WTC11 (cell line): ENCODE measurements at regions not wholly inside any gene's neighbourhood (a gene's known extent, or its start where the extent isn't known, plus 50 kb on each side); places are given as distances from the start of the nearest gene placed in this dataset.
"Not testable (repeated sequence)": the region's sequence is repeated elsewhere in the genome, so short reads cannot be mapped to it uniquely, and the experiment has no call there.

Experiments
- ATAC-seq: fragments of 200-7000 bp; cut with Tn5 transposase; 2 replicates; pipeline ENCODE4 v1.10.0; 2021; ENCODE audit warnings: mild to moderate bottlenecking, moderate library complexity
- CTCF ChIA-PET: fragments of 300-600 bp; sonication (Branson Sonifier 250); formaldehyde crosslinking; loops from one replicate; lab custom pipeline; 2021; ENCODE audit warnings: antibody characterized with exemption; lab: Charles Lee
- POLR2A ChIA-PET: fragments of 350-600 bp; sonication (Branson Sonifier 250); formaldehyde crosslinking; loops from one replicate; lab custom pipeline; 2021; ENCODE audit warnings: antibody characterized with exemption; lab: Charles Lee
- DNase-seq: peaks from one replicate; pipeline ENCODE4 v3.0.0; 2021; ENCODE audit warnings: low spot score
- H3K27ac Mint-ChIP-seq: 2 replicates; pipeline ENCODE4 v1.8.0; 2021; ENCODE audit warnings: mixed read lengths
- H3K27me3 Mint-ChIP-seq: 2 replicates; pipeline ENCODE4 v1.8.0; 2021; ENCODE audit warnings: low read depth, mild to moderate bottlenecking, moderate library complexity, mixed read lengths
- H3K36me3 Mint-ChIP-seq: 2 replicates; pipeline ENCODE4 v1.8.0; 2021; ENCODE audit warnings: mixed read lengths
- H3K4me1 Mint-ChIP-seq: 2 replicates; pipeline ENCODE4 v1.8.0; 2022; ENCODE audit warnings: mixed read lengths
- H3K4me3 Mint-ChIP-seq: 2 replicates; pipeline ENCODE4 v1.8.0; 2021; ENCODE audit warnings: mild to moderate bottlenecking, moderate library complexity, mixed read lengths
- H3K9me3 Mint-ChIP-seq: 2 replicates; pipeline ENCODE4 v1.8.0; 2021; ENCODE audit warnings: mixed read lengths
- AR ChIP-seq: fragments of 250-450 bp; sonication (Bioruptor Pico); IDR thresholded peaks from 2 replicates; pipeline ENCODE4 v1.9.0; 2021; ENCODE audit warnings: mild to moderate bottlenecking
- CREM ChIP-seq: sonication (generic); formaldehyde crosslinking; IDR thresholded peaks from 2 replicates; pipeline ENCODE4 v1.8.1; 2022; ENCODE audit warnings: mild to moderate bottlenecking, missing genetic modification reagents, moderate library complexity
- EMX1 ChIP-seq: fragments of 250-450 bp; sonication (Bioruptor Pico); IDR thresholded peaks from 2 replicates; pipeline ENCODE4 v1.8.0; 2021; ENCODE audit warnings: mild to moderate bottlenecking
- ESRRA ChIP-seq: sonication (generic); formaldehyde crosslinking; IDR thresholded peaks from 2 replicates; pipeline ENCODE4 v1.8.1; 2022; ENCODE audit warnings: mild to moderate bottlenecking, missing genetic modification reagents, borderline replicate concordance
- FOXP1 ChIP-seq: sonication (generic); formaldehyde crosslinking; IDR thresholded peaks from 2 replicates; pipeline ENCODE4 v1.8.0; 2022; ENCODE audit warnings: missing genetic modification reagents, mild to moderate bottlenecking, moderate library complexity, borderline replicate concordance
- GABPB1 ChIP-seq: sonication (generic); formaldehyde crosslinking; IDR thresholded peaks from 2 replicates; pipeline ENCODE4 v1.8.1; 2023; ENCODE audit warnings: mild to moderate bottlenecking, missing genetic modification reagents
- HMGA2 ChIP-seq: fragments of 250-450 bp; sonication (Bioruptor Pico); IDR thresholded peaks from 2 replicates; pipeline ENCODE4 v1.4.0; 2021; ENCODE audit warnings: mild to moderate bottlenecking, moderate library complexity
- NFE2L1 ChIP-seq: sonication (generic); formaldehyde crosslinking; IDR thresholded peaks from 2 replicates; pipeline ENCODE4 v1.8.1; 2023; ENCODE audit warnings: missing genetic modification reagents
- NFYB ChIP-seq: sonication (generic); formaldehyde crosslinking; conservative IDR thresholded peaks from 2 replicates; pipeline ENCODE4 v1.8.0; 2022; ENCODE audit warnings: low read depth, missing genetic modification reagents
- SP1 ChIP-seq: sonication (generic); formaldehyde crosslinking; conservative IDR thresholded peaks from 2 replicates; pipeline ENCODE4 v1.8.1; 2022; ENCODE audit warnings: missing genetic modification reagents
- TCF7 ChIP-seq: sonication (generic); formaldehyde crosslinking; IDR thresholded peaks from 2 replicates; pipeline ENCODE4 v1.8.0; 2022; ENCODE audit warnings: mild to moderate bottlenecking, low read depth, missing genetic modification reagents, moderate library complexity
- ZBTB21 ChIP-seq: sonication (generic); formaldehyde crosslinking; IDR thresholded peaks from 2 replicates; pipeline ENCODE4 v1.8.1; 2023; ENCODE audit warnings: mild to moderate bottlenecking, missing genetic modification reagents, borderline replicate concordance
- ZNF281 ChIP-seq: sonication (generic); formaldehyde crosslinking; IDR thresholded peaks from 2 replicates; pipeline ENCODE4 v1.8.0; 2023; ENCODE audit warnings: mild to moderate bottlenecking, missing genetic modification reagents
- ZNF317 ChIP-seq: sonication (generic); formaldehyde crosslinking; IDR thresholded peaks from 2 replicates; pipeline ENCODE4 v1.8.1; 2023; ENCODE audit warnings: low read depth, mild to moderate bottlenecking, moderate library complexity, missing genetic modification reagents, borderline replicate concordance
- TF ChIP-seq, protein P1 (sequence below): sonication (generic); formaldehyde crosslinking; IDR thresholded peaks from 2 replicates; pipeline ENCODE4 v1.8.1; 2023; ENCODE audit warnings: mild to moderate bottlenecking, missing genetic modification reagents
- TF ChIP-seq, protein P2 (sequence below): fragments of 250-450 bp; sonication (Bioruptor Pico); conservative IDR thresholded peaks from 2 replicates; pipeline ENCODE4 v1.9.0; 2021; ENCODE audit warnings: mild to moderate bottlenecking
- TF ChIP-seq, protein P3 (sequence below): sonication (generic); formaldehyde crosslinking; IDR thresholded peaks from 2 replicates; pipeline ENCODE4 v1.8.0; 2023; ENCODE audit warnings: missing genetic modification reagents

DNA sequence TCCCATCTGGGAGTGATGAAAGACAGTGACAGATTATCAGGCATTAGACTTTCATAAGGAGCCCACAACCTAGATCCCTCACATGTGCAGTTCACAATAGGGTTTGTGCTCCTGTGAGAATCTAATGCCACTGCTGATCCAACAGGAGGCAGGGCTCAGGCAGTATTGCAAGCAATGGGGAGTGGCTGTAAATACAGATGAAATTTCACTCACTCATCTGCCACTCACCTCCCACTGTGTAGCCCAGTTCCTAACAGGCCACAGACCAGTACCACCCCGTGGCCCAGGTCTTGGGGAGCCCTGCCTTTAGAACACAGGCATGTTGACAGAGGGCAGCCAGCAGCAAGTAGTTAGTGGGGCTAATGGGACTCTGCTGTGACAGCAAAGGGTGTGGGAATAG lies 137.3 kb upstream of the NANOS1 start:
- peaks cover 24% of the 10 kb centered on the region for H3K9me3 Mint-ChIP-seq
- CTCF ChIA-PET = no interaction called here
- H3K27me3 Mint-ChIP-seq = peaks cover 9% of the 10 kb centered on the region
- ATAC-seq (no peak), DNase-seq (no peak)
- no peaks in the 10 kb centered on the region for H3K4me1 Mint-ChIP-seq
- H3K27ac Mint-ChIP-seq = no peak overlapping the region
- H3K4me3 Mint-ChIP-seq = no peak overlapping the region
- peaks cover 16% of the 10 kb centered on the region for H3K36me3 Mint-ChIP-seq
- TF ChIP-seq CREM (CRISPR knock-in tag) (no peak), HMGA2 (CRISPR knock-in tag) (no peak), FOXP1 (no peak), ZNF317 (no peak)
- TF ChIP-seq, protein P1, sequence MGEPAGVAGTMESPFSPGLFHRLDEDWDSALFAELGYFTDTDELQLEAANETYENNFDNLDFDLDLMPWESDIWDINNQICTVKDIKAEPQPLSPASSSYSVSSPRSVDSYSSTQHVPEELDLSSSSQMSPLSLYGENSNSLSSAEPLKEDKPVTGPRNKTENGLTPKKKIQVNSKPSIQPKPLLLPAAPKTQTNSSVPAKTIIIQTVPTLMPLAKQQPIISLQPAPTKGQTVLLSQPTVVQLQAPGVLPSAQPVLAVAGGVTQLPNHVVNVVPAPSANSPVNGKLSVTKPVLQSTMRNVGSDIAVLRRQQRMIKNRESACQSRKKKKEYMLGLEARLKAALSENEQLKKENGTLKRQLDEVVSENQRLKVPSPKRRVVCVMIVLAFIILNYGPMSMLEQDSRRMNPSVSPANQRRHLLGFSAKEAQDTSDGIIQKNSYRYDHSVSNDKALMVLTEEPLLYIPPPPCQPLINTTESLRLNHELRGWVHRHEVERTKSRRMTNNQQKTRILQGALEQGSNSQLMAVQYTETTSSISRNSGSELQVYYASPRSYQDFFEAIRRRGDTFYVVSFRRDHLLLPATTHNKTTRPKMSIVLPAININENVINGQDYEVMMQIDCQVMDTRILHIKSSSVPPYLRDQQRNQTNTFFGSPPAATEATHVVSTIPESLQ (CRISPR knock-in tag) = no peak
- POLR2A ChIA-PET = no interaction called here

DNA sequence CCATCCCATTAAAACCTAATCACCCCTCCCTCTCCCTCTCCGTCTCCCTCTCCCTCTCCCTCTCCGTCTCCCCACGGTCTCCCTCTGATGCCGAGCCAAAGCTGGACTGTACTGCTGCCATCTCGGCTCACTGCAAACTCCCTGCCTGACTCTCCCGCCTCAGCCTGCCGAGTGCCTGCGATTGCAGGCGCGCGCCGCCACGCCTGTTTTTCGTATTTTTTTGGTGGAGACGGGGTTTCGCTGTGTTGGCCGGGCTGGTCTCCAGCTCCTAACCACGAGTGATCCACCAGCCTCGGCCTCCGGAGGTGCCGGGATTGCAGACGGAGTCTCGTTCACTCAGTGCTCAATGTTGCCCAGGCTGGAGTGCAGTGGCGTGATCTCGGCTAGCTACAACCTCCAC lies 134.6 kb upstream of the NANOS1 start:
- H3K27me3 Mint-ChIP-seq, H3K4me1 Mint-ChIP-seq, DNase-seq, ATAC-seq, POLR2A ChIA-PET, H3K27ac Mint-ChIP-seq, H3K4me3 Mint-ChIP-seq, CTCF ChIA-PET: not testable (repeated sequence)
- H3K9me3 Mint-ChIP-seq = peaks cover 24% of the 10 kb centered on the region
- peaks cover 16% of the 10 kb centered on the region for H3K36me3 Mint-ChIP-seq

- DNase-seq = no peak
- Mint-ChIP-seq H3K36me3 (0 out of 2 replicates have a peak, but pooled peaks cover 3% of the 10 kb centered on the region), H3K27ac (no peak overlapping the region), H3K4me3 (no peak overlapping the region), H3K4me1 (no peaks in the 10 kb centered on the region), H3K27me3 (no peaks in the 10 kb centered on the region; the same call in 1 of the 2 replicates), H3K9me3 (no peaks in the 10 kb centered on the region)
- CTCF ChIA-PET = no interaction called here
- ATAC-seq = no peak
- POLR2A ChIA-PET = no interaction called here
- TF ChIP-seq, protein P1 (CRISPR knock-in tag) = no peak
- TF ChIP-seq, protein P2, sequence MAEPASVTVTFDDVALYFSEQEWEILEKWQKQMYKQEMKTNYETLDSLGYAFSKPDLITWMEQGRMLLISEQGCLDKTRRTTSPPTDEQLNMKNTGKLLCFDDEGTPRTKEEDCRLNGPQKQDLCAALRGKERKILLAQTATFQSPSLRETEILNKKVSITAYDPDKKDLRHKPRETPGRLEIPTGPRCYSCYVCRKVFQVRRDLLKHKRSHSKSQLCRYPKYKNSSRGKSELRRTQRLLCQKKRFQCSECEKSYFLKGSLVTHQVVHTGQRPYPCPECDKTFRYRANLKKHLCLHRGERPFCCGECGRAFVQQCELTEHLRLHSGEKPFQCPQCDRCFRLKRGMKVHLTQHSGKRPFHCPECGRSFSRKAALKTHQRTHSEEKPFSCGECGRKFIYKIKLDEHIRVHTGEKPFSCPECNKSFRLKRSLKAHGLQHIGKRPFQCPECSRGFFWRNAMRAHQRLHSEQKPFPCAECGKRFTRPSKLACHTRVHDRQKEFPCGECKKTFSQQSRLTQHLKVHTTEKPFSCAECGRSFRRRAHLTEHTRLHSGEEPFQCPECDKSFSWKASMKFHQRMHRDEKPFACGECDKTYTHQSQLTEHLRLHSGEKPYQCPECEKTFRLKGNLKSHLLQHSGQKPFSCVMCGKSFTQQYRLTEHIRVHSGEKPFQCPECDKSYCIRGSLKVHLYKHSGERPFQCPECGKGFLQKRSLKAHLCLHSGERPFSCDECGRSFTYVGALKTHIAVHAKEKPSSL = no peak
- TF ChIP-seq CREM (CRISPR knock-in tag) = no peak
- TF ChIP-seq NFYB = no peak
- no peak for TF ChIP-seq AR (CRISPR knock-in tag)
- TF ChIP-seq HMGA2 (CRISPR knock-in tag) = no peak
- no peak for TF ChIP-seq NFE2L1
- no peak for TF ChIP-seq ZNF281 (CRISPR knock-in tag)
- TF ChIP-seq GABPB1 = no peak
- no peak for TF ChIP-seq ZBTB21 (CRISPR knock-in tag)
- TF ChIP-seq, protein P3, sequence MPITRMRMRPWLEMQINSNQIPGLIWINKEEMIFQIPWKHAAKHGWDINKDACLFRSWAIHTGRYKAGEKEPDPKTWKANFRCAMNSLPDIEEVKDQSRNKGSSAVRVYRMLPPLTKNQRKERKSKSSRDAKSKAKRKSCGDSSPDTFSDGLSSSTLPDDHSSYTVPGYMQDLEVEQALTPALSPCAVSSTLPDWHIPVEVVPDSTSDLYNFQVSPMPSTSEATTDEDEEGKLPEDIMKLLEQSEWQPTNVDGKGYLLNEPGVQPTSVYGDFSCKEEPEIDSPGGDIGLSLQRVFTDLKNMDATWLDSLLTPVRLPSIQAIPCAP (CRISPR knock-in tag) = no peak
- no peak for TF ChIP-seq TCF7 (CRISPR knock-in tag)
- TF ChIP-seq EMX1 = no peak
- TF ChIP-seq SP1 = no peak
- no peak for TF ChIP-seq ZNF317
- TF ChIP-seq ESRRA (CRISPR knock-in tag) = no peak
Measured at GRCh38 chr10:118900617-118901016, 128.9 kb upstream of the NANOS1 start.
